NK-92 treated with Interleukin-12 subunit alpha and Interleukin-12 subunit beta, amount 100 ng/mL, for 24 hours (cell line): ENCODE measurements at regions not wholly inside any gene's neighbourhood (a gene's known extent, or its start where the extent isn't known, plus 50 kb on each side); places are given as distances from the start of the nearest gene placed in this dataset.

Experiments used
- DNase-seq: peaks from one replicate; lab custom pipeline; 2025; lab: John Stamatoyannopoulos, UW

GRCh38 chr2:43105586-43106558 lies 120.5 kb downstream of the ZFP36L2 start:
- no peak for DNase-seq

GRCh38 chr2:43104763-43105162 lies 121.6 kb downstream of the ZFP36L2 start:
- no peak for DNase-seq

- DNase-seq: no peak
Measured at GRCh38 chr2:43104106-43104505, 122.3 kb downstream of the ZFP36L2 start.

GRCh38 chr2:43103093-43103404 lies 123.4 kb downstream of the ZFP36L2 start:
- DNase-seq: no peak

- no peak for DNase-seq
Measured at GRCh38 chr2:43102366-43103092, 123.9 kb downstream of the ZFP36L2 start.

- no peak for DNase-seq
Measured at GRCh38 chr2:43101751-43102150, 124.7 kb downstream of the ZFP36L2 start.

- DNase-seq: no peak
Measured at GRCh38 chr2:43100883-43101662, 125.3 kb downstream of the ZFP36L2 start.

GRCh38 chr2:43100362-43100882 lies 126.0 kb downstream of the ZFP36L2 start:
- no peak for DNase-seq

GRCh38 chr2:43099797-43100196 lies 126.6 kb downstream of the ZFP36L2 start:
- no peak for DNase-seq

- DNase-seq: no peak
Measured at GRCh38 chr2:43098539-43098938, 127.9 kb downstream of the ZFP36L2 start.

GRCh38 chr2:43097644-43098408 lies 128.6 kb downstream of the ZFP36L2 start:
- DNase-seq: no peak

- no peak for DNase-seq
Measured at GRCh38 chr2:43095533-43096295, 130.7 kb downstream of the ZFP36L2 start.

- no peak for DNase-seq
Measured at GRCh38 chr2:43092520-43093179, 133.8 kb downstream of the ZFP36L2 start.

GRCh38 chr2:43090317-43090716 lies 136.1 kb downstream of the ZFP36L2 start:
- DNase-seq: no peak

GRCh38 chr2:43088143-43089073 lies 138.0 kb downstream of the ZFP36L2 start:
- no peak for DNase-seq

- no peak for DNase-seq
Measured at GRCh38 chr2:43087413-43087812, 139.0 kb downstream of the ZFP36L2 start.

- DNase-seq: no peak
Measured at GRCh38 chr2:43086451-43087221, 139.8 kb downstream of the ZFP36L2 start.

- DNase-seq: no peak
Measured at GRCh38 chr2:43085929-43086328, 140.5 kb downstream of the ZFP36L2 start.
